PFSK-1 (cell line): ENCODE measurements at regions not wholly inside any gene's neighbourhood (a gene's known extent, or its start where the extent isn't known, plus 50 kb on each side); places are given as distances from the start of the nearest gene placed in this dataset.

ENCODE experiments used
- FOXP2 ChIP-seq: optimal IDR thresholded peaks from 2 replicates; pipeline ENCODE3; 2011; ENCODE audit warnings: borderline replicate concordance, control low read depth, inconsistent platforms; ENCODE audit not compliant: insufficient read depth; ENCODE audit errors: extremely low read length, extremely low read depth
- POLR2AphosphoS5 ChIP-seq: IDR thresholded peaks from 2 replicates; pipeline ENCODE4 v1.6.1; 2012; ENCODE audit warnings: low read depth, mild to moderate bottlenecking, control low read depth, low read length, moderate library complexity
- REST ChIP-seq, 2 experiments: IDR thresholded peaks; 2 replicates each; pipeline versions ENCODE4 v1.6.1 to v1.8.0; 2011 to 2012; ENCODE audit warnings: low read depth in 2 of 2, low read length in 2 of 2, control low read depth in 1 of 2, inconsistent platforms in 1 of 2, mild to moderate bottlenecking in 1 of 2, moderate library complexity in 1 of 2; ENCODE audit not compliant: insufficient read depth in 1 of 2
- SIN3A ChIP-seq: IDR thresholded peaks from 2 replicates; pipeline ENCODE4 v1.6.1; 2012; ENCODE audit warnings: mild to moderate bottlenecking, low read length, moderate library complexity, borderline replicate concordance; ENCODE audit not compliant: insufficient read depth
- TAF1 ChIP-seq: IDR thresholded peaks from 2 replicates; pipeline ENCODE4 v1.6.1; 2012; ENCODE audit warnings: low read length, control low read depth, borderline replicate concordance; ENCODE audit not compliant: insufficient read depth

DNA sequence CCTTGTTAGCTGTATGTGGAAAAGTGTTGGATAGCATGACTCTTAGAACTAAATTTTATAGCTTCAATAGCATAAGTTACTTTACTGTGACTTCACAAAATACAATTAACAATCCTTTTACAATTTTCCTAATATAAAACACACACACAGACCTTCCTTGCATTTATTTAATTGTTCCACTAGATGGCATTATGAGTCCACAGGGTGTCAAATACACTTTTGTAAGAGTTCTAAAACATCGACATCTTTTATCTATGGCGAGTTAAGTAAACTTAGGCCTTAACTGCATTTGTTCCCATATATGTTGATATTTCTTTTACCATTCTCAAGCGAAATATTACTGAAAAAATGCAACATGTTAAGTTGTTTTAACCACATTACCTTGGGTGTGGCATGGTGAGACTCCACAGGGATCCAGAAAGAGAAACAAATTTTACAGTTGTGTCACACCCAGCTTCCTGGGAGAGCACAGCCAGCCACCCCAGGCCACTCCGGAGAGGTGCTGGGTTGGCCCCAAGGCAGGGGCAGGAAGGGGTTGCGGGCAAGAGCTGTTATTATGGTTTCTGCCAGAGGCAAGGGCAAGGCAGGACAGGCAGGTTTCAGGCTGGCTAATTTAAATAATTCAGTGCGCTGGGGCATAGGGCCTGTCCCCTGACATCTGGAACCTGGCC lies 312.4 kb upstream of the MC4R start:
- TF ChIP-seq SIN3A (no peak), REST (IDR thresholded peaks at IDR 0.05; ENCODE audit: insufficient read depth in 1 of 2, low read depth in 2 of 2, low read length in 2 of 2) (no peak), TAF1 (no peak), FOXP2 (no peak), POLR2AphosphoS5 (no peak)

- TF ChIP-seq POLR2AphosphoS5 = no peak
- TF ChIP-seq REST (IDR thresholded peaks at IDR 0.05; ENCODE audit: insufficient read depth in 1 of 2, low read depth in 2 of 2, low read length in 2 of 2) = peak; percentile 63 to 91; a peak in 2 of 4 replicates
- no peak for TF ChIP-seq FOXP2
- no peak for TF ChIP-seq SIN3A
- no peak for TF ChIP-seq TAF1
These were observed 313.6 kb upstream of the MC4R start for GRCh38 chr18:60686142-60686541.

- TF ChIP-seq SIN3A (no peak), TAF1 (no peak), POLR2AphosphoS5 (no peak), REST (IDR thresholded peaks at IDR 0.05; ENCODE audit: insufficient read depth in 1 of 2, low read depth in 2 of 2, low read length in 2 of 2) (no peak)
These were observed 318.5 kb upstream of the MC4R start for GRCh38 chr18:60691061-60691460.

DNA sequence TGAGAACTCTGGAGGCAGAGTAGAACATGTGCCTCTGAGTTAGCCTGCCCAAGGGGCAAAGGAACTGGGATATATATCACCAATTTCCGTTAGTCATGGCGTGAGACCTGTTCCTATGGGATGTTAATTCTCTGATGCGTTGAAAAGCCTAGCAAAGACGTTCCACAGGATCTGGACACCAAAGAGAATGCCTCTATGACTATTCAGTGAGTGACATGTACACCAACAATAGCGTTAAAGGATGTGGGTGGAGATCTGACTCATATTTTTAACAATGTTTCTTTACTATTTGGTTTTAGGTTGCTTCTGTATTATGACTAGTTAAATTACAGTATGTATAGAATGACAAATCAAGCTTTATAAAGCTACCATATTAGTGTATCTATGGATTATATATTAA lies 320.9 kb upstream of the MC4R start:
- TF ChIP-seq FOXP2 (no peak), REST (IDR thresholded peaks at IDR 0.05; ENCODE audit: insufficient read depth in 1 of 2, low read depth in 2 of 2, low read length in 2 of 2) (peak in 1 of 2 experiments; percentile 25; a peak in 1 of 4 replicates), TAF1 (no peak)

- TF ChIP-seq REST (IDR thresholded peaks at IDR 0.05; ENCODE audit: insufficient read depth in 1 of 2, low read depth in 2 of 2, low read length in 2 of 2) (no peak), POLR2AphosphoS5 (no peak), TAF1 (no peak), FOXP2 (no peak), SIN3A (no peak)
These were observed 326.3 kb upstream of the MC4R start for GRCh38 chr18:60698901-60699300.
